HG03039 (cell line): ENCODE measurements at regions not wholly inside any gene's neighbourhood (a gene's known extent, or its start where the extent isn't known, plus 50 kb on each side); places are given as distances from the start of the nearest gene placed in this dataset.

ENCODE experiments used
- ATAC-seq: cut with Tn5 transposase; IDR thresholded peaks from one replicate; pipeline ENCODE4 v1.9.1; 2021; ENCODE audit warnings: mild to moderate bottlenecking, moderate library complexity; ENCODE audit not compliant: unreplicated experiment

GRCh38 chr2:145258903-145259579 lies 739.1 kb upstream of the ZEB2 start:
- ATAC-seq: no peak

DNA sequence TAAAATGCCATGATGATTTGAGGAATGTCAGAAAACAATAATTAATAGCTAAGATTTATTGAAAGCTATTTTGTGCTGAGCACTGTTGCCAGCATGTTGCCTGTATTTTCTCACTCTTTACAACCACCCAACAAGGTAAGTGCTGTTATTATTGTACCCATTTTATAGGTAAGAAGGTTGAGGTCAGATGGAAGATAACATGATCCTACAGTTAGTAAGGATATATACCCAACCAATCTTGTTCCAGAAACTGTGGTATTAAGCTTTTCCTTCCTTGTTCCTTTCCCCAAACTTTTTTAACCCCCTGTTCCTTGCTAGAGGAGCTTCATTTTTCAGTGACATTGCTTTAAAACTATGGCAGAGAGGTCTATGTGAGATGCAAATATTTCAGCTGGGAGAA lies 738.0 kb upstream of the ZEB2 start:
- ATAC-seq: no peak

DNA sequence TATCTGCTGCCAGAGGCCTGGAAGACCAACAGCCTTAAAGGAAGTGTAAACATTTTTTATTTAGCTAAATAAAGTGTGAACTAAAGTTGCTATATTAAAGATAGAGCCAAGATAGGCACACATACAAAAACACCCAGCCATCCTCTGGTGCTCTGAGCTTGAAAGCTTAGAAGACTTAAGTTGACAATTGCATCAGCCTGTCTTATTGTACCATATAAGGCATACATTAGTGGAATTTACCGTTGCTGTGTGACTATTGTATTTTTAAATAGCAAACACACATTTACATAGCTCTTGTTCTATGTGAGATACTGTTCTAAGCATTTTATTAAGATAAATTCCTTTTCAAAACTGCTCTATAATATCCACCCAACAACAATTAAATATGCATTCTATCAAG lies 736.6 kb upstream of the ZEB2 start:
- no peak for ATAC-seq

GRCh38 chr2:145254291-145254690 lies 734.4 kb upstream of the ZEB2 start:
- ATAC-seq: no peak

GRCh38 chr2:145253492-145253891 lies 733.6 kb upstream of the ZEB2 start:
- no peak for ATAC-seq

DNA sequence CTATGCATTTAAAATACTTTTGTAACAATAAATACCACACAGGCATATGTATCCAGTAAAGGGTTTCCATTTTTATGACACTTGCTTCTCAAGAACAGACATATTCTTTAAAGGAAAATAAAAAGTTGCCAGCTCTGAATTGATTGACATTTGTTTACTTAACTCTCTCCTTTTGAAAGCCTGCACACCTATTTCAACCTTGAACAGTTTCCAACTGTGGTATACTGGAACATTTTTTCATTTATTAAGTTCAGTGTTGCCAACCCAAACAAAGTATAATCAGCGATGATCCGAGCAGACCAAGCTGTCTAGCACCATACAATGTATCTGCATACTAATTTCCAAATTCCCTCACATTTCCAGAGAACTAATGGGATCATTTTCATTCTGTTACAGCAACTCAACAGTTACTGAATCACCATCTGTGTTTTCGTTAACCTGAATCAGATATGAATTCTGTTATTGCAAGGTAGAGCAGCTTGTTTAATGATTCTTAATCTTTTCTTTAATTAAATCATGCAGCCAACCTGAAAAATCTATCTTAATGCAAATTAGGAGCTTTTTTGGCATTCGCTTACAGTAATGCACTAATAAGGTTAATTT lies 725.5 kb upstream of the ZEB2 start:
- no peak for ATAC-seq

GRCh38 chr2:145235312-145235711 lies 715.4 kb upstream of the ZEB2 start:
- no peak for ATAC-seq

DNA sequence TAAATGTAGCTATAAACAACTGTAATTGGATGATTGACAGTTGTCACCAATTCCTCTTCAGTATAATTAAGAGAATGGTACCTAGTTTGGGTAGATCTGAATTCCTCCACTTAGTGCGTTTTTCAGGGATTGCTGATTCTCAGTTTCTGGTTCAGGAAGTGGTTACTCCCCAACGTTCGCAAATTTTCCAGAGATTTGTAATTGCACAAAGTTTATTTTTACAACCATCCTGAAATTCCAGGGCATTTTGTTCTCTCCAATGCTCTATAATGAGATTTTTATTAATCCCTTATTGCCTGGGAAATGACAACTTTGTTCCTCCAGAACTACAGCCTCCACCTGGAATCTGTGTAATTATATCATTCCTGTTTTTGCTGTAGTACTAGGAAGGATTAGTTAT lies 710.6 kb upstream of the ZEB2 start:
- no peak for ATAC-seq

DNA sequence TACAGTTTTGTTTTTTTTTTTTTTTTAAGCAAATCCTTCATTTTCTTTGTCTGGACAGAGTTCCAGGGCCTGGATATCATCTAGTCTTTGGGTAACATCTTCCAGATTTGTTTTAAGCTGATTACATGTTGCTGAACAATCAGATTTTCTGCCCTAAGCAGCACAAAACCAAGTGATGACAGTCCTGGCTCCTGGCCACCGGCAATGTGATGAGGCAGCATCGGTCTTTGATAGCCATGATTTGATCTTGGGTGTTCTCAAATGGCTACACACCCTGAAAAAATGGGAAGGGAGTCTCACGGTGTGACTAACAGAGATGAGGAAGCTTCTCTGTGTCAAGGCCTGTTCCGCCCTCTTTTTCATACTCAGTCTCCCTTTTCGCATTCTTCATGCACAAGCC lies 708.6 kb upstream of the ZEB2 start:
- no peak for ATAC-seq

DNA sequence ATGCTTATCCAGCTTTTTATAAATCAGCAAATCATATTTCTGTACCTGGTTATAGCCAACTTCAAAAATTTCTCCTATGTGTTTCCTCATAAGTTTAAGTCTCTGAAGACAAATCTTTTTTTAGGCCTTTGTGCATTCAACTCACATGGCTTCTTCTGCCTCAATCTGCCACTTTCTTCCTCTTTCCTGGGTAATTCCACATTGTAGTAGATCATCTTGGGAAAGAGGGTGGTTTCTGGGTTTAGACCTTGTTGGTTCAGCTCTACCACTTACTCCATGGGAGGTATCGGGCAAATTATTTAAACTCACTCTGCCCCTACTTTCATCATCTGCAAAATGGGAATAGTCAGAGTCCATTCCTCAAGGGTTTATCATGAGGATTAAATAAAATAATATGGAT lies 707.0 kb upstream of the ZEB2 start:
- ATAC-seq: no peak

- no peak for ATAC-seq
Measured at GRCh38 chr2:145221516-145221915, 701.6 kb upstream of the ZEB2 start.

- ATAC-seq: no peak
Measured at GRCh38 chr2:145221032-145221431, 701.1 kb upstream of the ZEB2 start.

DNA sequence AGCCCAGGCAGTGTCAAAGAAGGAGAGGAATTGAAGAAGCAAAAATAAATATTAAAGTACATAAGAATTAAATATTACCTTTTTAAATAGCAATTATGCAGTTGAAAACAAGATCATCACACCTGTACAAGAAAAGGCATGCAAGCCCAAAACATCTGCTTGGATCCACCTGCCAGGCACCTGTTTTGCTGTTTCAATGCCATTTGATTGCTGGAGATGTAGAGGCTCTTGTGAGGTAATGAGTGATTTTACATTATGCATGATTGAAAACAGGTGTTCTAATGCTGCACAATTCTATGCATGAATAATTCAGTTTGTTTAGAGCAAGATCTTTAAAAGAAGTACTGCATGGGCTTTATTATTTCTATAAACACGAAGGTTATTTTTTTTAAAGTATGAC lies 700.6 kb upstream of the ZEB2 start:
- no peak for ATAC-seq

GRCh38 chr2:145207884-145208283 lies 688.0 kb upstream of the ZEB2 start:
- ATAC-seq: no peak

DNA sequence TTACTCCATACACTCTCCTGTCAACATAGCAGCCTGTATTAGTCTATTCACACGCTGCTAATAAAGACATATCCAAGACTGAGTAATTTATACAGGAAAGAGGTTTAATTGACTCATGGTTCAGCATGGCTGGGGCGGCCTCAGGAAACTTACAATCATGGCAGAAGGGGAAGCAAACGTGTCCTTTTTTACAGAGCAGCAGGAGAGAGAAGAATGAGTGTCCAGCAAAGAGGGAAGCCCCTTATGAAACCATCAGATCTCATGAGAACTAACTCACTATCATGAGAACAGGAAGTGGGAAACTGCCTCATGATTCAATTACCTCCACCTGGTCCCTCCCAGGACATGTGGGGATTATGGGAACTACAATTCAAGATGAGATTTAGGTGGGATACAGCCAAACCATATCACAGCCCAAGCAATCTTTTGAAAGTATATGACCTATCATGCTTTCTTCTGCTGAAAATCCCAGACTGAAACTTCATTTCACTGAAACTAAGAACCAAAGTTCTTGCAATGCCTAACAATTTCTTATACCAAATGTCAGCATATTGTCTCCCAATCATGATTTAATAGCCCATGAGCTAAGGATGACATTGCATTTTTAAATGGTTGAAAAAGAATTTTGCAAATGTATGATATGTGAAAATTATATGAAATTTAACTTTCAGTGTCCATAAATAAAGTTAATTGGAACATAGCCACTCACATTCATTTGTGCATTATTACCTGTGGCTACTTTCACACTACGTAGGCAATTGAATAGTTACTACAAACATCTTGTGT lies 686.8 kb upstream of the ZEB2 start:
- no peak for ATAC-seq

DNA sequence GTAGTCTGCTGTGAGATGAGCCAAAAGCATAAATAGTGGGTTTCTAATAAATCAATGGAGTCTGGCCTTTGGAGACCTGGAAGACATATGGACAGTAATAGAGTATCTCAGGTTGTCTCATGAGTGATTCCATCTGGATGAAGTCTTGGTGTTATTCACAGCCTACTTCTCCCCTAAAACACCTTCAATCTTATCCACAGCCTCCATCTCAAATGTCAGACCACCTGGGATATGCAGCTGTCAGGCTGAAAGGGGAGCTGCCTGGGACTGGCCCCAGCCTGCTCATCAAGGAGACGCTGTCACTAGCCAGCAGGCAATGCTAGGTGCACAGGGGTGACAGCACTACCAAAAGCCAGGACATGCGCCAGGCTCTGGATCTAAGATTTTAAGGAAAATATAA lies 684.0 kb upstream of the ZEB2 start:
- ATAC-seq: no peak

- ATAC-seq: no peak
Measured at GRCh38 chr2:145199827-145200706, 680.1 kb upstream of the ZEB2 start.

DNA sequence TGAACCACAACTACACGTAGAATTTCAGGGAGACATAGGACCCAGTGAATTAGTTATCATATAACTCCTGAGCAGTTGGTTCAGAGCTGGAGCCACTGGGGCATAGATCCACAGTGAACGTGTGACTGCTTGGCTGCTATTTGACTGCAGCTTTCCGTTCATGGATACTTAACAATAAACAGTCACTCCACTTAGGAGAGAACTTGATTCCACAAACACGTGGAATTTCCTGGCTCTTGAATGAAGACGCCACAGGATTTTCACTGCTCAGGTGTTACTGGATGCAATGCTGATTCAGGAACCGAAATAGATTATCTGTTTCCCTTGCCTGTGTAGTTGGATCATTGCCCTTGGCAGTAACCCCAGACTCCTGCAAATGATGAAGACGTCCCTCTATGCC lies 679.1 kb upstream of the ZEB2 start:
- no peak for ATAC-seq

DNA sequence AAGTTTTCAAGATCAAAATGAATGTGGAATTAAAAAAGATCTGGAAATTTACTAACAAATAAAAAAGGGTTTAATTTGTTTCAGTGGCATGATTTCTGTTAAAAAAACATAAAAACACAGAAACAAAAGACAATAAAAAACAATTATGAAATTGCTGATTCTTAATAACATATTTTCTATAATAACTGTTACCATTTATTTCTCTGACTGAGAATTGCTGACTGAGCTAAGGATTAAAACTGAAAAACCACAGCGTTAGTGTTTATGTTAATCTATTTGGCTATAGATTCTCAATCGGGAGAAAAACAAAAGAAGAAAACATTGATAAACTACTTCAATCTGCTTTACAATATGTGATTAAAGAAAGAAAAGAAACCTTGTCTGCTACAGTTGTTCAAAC lies 678.6 kb upstream of the ZEB2 start:
- no peak for ATAC-seq

- ATAC-seq: no peak
Measured at GRCh38 chr2:145197944-145198343, 678.0 kb upstream of the ZEB2 start.

DNA sequence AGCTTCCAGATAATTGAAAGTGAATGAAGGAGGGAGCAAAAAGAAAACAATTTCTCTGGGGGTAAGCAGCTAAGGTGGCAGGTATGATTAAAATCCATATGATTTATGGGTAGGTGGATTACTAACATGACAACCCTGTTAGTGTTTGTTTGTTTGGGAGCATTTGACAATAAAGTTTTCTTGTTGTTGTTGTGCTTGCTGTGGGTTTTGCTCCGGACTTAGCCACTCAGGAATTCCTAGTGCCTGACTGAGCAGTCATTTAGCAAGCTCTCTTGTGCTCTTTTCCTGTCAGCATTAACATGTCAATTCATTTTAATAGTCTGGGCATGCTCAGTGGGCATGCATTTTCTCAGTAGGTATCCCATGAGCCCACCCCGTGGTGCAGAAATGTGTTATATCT lies 674.8 kb upstream of the ZEB2 start:
- ATAC-seq: no peak
